ENCODE measurements at regions not wholly inside any gene's neighbourhood (a gene's known extent, or its start where the extent isn't known, plus 50 kb on each side); places are given as distances from the start of the nearest gene placed in this dataset.

DNA sequence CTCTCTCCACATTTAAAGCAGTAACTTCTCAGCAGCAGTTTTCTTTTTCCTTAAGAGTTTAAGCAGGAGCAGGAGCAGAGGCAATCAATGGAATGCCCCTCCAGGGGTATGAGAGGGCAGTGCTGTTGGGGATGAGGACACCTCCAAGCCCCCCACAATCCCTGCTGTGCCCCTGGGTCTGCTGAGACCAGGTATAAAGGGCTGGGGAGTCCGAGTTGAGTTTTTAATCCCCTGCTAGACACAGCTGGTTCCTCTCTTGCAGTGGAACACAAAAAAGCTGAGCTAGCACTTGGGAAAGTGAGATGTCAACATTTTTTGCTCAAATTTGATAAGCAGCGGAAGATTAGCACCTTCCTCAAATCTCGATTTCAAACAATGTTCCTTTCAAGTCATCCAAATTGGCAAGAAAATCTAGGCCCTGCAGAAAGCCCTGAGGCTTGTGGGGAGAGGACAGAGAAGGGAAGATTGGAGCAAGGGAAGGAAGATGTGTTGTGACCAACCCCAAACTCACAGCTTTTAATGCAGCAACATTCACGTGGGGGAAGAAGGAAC is 581.9 kb downstream of the SOX6 start:
- no peak overlapping the region for H3K4me3 Mint-ChIP-seq (ENCODE audit: unreplicated experiment)
- no peaks in the 10 kb centered on the region for H3K36me3 Mint-ChIP-seq (ENCODE audit: low read depth, unreplicated experiment)
- H3K4me1 Mint-ChIP-seq (ENCODE audit: unreplicated experiment): peaks cover 10% of the 10 kb centered on the region
- TF ChIP-seq, protein P1, sequence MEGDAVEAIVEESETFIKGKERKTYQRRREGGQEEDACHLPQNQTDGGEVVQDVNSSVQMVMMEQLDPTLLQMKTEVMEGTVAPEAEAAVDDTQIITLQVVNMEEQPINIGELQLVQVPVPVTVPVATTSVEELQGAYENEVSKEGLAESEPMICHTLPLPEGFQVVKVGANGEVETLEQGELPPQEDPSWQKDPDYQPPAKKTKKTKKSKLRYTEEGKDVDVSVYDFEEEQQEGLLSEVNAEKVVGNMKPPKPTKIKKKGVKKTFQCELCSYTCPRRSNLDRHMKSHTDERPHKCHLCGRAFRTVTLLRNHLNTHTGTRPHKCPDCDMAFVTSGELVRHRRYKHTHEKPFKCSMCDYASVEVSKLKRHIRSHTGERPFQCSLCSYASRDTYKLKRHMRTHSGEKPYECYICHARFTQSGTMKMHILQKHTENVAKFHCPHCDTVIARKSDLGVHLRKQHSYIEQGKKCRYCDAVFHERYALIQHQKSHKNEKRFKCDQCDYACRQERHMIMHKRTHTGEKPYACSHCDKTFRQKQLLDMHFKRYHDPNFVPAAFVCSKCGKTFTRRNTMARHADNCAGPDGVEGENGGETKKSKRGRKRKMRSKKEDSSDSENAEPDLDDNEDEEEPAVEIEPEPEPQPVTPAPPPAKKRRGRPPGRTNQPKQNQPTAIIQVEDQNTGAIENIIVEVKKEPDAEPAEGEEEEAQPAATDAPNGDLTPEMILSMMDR (IDR thresholded peaks at IDR 0.05; ENCODE audit: unreplicated experiment): no peak
- H3K27me3 Mint-ChIP-seq (ENCODE audit: unreplicated experiment): peaks cover 5% of the 10 kb centered on the region
- DNase-seq (ENCODE audit: low spot score): no peak
- H3K27ac Mint-ChIP-seq (ENCODE audit: unreplicated experiment): no peak overlapping the region
- H3K9me3 Mint-ChIP-seq (ENCODE audit: unreplicated experiment): no peaks in the 10 kb centered on the region

DNA sequence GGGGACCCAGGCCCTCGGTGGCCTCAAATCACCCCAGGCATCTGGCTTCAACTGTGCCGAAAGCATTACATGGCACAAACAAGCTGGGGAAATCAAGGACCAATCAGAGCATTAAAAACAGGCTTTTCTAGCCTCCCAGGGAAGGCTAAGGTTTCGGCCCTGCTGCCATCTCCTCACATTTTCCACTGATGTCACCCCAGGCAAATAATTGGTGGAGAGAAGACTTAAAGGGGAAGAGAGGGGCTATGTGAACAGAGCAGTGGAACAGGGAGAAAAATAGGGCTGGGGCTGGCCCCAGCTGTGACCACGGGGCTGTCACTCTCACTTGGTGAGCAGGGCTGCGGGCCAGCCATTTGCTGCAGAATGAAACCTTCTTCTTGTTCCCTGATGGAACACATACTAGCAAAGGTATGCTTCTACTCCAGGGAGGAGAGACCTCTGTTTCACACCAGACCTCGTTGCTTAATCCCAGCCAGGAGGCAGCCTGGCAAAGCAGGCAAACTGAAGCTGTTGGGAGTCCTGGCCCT is 581.3 kb downstream of the SOX6 start:
- Mint-ChIP-seq H3K36me3 (ENCODE audit: low read depth, unreplicated experiment) (no peaks in the 10 kb centered on the region), H3K9me3 (ENCODE audit: unreplicated experiment) (no peaks in the 10 kb centered on the region), H3K27me3 (ENCODE audit: unreplicated experiment) (peaks cover 6% of the 10 kb centered on the region), H3K4me1 (ENCODE audit: unreplicated experiment) (peaks cover 10% of the 10 kb centered on the region), H3K4me3 (ENCODE audit: unreplicated experiment) (no peak overlapping the region), H3K27ac (ENCODE audit: unreplicated experiment) (no peak overlapping the region)
- no peak for DNase-seq (ENCODE audit: low spot score)
- TF ChIP-seq, protein P1 (IDR thresholded peaks at IDR 0.05; ENCODE audit: unreplicated experiment): no peak

DNA sequence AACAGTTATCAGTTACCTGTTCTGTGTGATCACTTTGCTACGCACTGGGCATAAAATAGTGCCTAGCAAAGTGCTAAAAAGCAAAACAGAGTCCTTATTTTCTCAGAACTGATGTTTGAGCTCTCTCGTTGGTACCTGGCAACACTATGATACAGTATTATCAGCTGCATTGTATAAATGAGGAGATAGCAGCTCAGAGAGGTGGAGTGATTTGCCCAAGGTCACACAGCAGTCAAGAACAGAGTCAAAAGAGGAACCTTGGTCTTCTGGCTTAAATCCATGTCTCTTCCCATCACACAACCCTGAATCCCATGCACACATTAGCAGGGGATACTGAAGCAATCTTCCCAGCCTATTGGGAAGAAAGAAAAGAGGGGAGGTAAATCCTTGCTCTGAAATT is 580.5 kb downstream of the SOX6 start:
- Mint-ChIP-seq H3K36me3 (ENCODE audit: low read depth, unreplicated experiment) (no peaks in the 10 kb centered on the region), H3K9me3 (ENCODE audit: unreplicated experiment) (no peaks in the 10 kb centered on the region), H3K27ac (ENCODE audit: unreplicated experiment) (no peak overlapping the region), H3K4me3 (ENCODE audit: unreplicated experiment) (no peak overlapping the region), H3K27me3 (ENCODE audit: unreplicated experiment) (peaks cover 6% of the 10 kb centered on the region), H3K4me1 (ENCODE audit: unreplicated experiment) (peaks cover 10% of the 10 kb centered on the region)
- TF ChIP-seq, protein P1 (IDR thresholded peaks at IDR 0.05; ENCODE audit: unreplicated experiment): no peak
- DNase-seq (ENCODE audit: low spot score): no peak

DNA sequence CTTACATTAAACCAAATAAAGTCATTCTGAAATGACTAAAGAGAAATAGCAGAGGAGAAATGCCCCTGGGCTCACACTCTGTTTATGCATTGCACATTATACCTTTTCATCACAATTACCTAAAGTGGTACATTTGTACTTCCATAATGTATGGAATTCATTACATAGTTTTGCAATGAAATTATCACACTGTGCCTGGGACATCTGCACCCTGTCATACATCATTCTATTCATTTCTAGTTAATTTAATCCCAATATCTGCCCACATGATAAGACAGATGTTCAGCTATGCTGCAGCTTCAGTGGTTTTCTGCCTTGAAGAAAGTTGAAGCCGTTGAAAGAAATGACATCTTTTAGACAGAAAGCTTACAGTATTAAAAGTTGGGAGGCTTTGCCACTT is 580.0 kb downstream of the SOX6 start:
- no peak overlapping the region for H3K4me3 Mint-ChIP-seq (ENCODE audit: unreplicated experiment)
- no peak overlapping the region for H3K27ac Mint-ChIP-seq (ENCODE audit: unreplicated experiment)
- peaks cover 6% of the 10 kb centered on the region for H3K4me1 Mint-ChIP-seq (ENCODE audit: unreplicated experiment)

DNA sequence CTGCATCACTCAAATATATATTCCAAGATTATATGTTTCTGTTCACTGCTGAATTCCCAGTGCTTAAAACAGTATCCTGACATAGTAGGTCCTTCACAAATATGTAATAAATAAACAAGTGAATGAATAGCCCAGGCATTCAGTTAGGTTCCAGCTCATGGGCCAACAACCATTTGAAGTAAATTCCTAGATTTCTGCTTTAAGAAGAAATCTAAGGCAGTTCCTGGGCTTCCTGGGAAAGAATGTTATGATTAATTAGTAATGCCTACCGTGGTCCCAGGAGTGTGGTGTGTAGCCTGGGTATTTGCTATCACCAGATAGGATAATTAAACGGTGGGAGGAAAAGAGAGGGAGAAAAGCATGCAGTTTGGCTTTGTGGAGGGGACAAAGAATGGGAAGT is 576.8 kb downstream of the SOX6 start:
- H3K36me3 Mint-ChIP-seq (ENCODE audit: low read depth, unreplicated experiment): no peaks in the 10 kb centered on the region
- H3K27me3 Mint-ChIP-seq (ENCODE audit: unreplicated experiment): peaks cover 4% of the 10 kb centered on the region
- peaks cover 5% of the 10 kb centered on the region for H3K4me1 Mint-ChIP-seq (ENCODE audit: unreplicated experiment)
- H3K9me3 Mint-ChIP-seq (ENCODE audit: unreplicated experiment): no peaks in the 10 kb centered on the region
- no peak overlapping the region for H3K4me3 Mint-ChIP-seq (ENCODE audit: unreplicated experiment)
- DNase-seq (ENCODE audit: low spot score): no peak
- TF ChIP-seq, protein P1 (IDR thresholded peaks at IDR 0.05; ENCODE audit: unreplicated experiment): no peak
- H3K27ac Mint-ChIP-seq (ENCODE audit: unreplicated experiment): no peak overlapping the region

More for the DNA sequence above, 580.0 kb downstream of the SOX6 start:
- TF ChIP-seq, protein P1 (IDR thresholded peaks at IDR 0.05; ENCODE audit: unreplicated experiment): no peak
- DNase-seq (ENCODE audit: low spot score): no peak
- no peaks in the 10 kb centered on the region for H3K9me3 Mint-ChIP-seq (ENCODE audit: unreplicated experiment)
- H3K36me3 Mint-ChIP-seq (ENCODE audit: low read depth, unreplicated experiment): no peaks in the 10 kb centered on the region
- H3K27me3 Mint-ChIP-seq (ENCODE audit: unreplicated experiment): peaks cover 6% of the 10 kb centered on the region
